Activated CD4-positive, alpha-beta T cell treated with anti-CD3 and anti-CD28 coated beads, Interleukin-2, amount 10 ng/mL, durations not matched to agents 7 days and 5 days (primary cell): ENCODE measurements at regions not wholly inside any gene's neighbourhood (a gene's known extent, or its start where the extent isn't known, plus 50 kb on each side); places are given as distances from the start of the nearest gene placed in this dataset.

Experiments used
- CTCF ChIA-PET: fragments of 350-600 bp; sonication (Branson Sonifier 250); formaldehyde crosslinking; loops from one replicate; lab custom pipeline; 2021; ENCODE audit warnings: antibody characterized with exemption; lab: Charles Lee
- POLR2A ChIA-PET: fragments of 350-600 bp; sonication (Branson Sonifier 250); formaldehyde crosslinking; loops from one replicate; lab custom pipeline; 2021; ENCODE audit warnings: antibody characterized with exemption; lab: Charles Lee
- DNase-seq: peaks from one replicate; pipeline ENCODE4 v3.0.0-alpha.2; 2020
- H3K27ac Mint-ChIP-seq: one replicate; pipeline ENCODE4 v1.8.0; 2021; ENCODE audit warnings: mild to moderate bottlenecking, moderate library complexity, mixed read lengths
- H3K27me3 Mint-ChIP-seq: one replicate; pipeline ENCODE4 v1.8.0; 2021; ENCODE audit warnings: mixed read lengths
- H3K36me3 Mint-ChIP-seq: one replicate; pipeline ENCODE4 v1.8.0; 2021; ENCODE audit warnings: low read depth, mixed read lengths
- H3K4me1 Mint-ChIP-seq: one replicate; pipeline ENCODE4 v1.8.0; 2021; ENCODE audit warnings: mixed read lengths
- H3K4me3 Mint-ChIP-seq: one replicate; pipeline ENCODE4 v1.8.0; 2021; ENCODE audit warnings: mild to moderate bottlenecking, moderate library complexity, mixed read lengths
- H3K9me3 Mint-ChIP-seq: one replicate; pipeline ENCODE4 v1.8.0; 2021; ENCODE audit warnings: mixed read lengths

- CTCF ChIA-PET, result no interaction called here
- Mint-ChIP-seq H3K36me3 (no peaks in the 10 kb centered on the region), H3K4me1 (peaks cover 20% of the 10 kb centered on the region), H3K4me3 (no peak overlapping the region), H3K27me3 (no peaks in the 10 kb centered on the region), H3K9me3 (peaks cover 10% of the 10 kb centered on the region), H3K27ac (no peak overlapping the region)
- no peak for DNase-seq
- POLR2A ChIA-PET, result no interaction called here
Observed at GRCh38 chr2:12592296-12592695, 124.4 kb upstream of the TRIB2 start.

- no peak overlapping the region for H3K27ac Mint-ChIP-seq
- H3K36me3 Mint-ChIP-seq, result peaks cover 2% of the 10 kb centered on the region
- H3K9me3 Mint-ChIP-seq, result peaks cover 6% of the 10 kb centered on the region
- POLR2A ChIA-PET, result no interaction called here
- H3K4me3 Mint-ChIP-seq, result no peak overlapping the region
- H3K4me1 Mint-ChIP-seq, result peaks cover 3% of the 10 kb centered on the region
- H3K27me3 Mint-ChIP-seq, result no peaks in the 10 kb centered on the region
- CTCF ChIA-PET, result no interaction called here
- DNase-seq, result no peak
Observed at GRCh38 chr2:12594590-12594989, 122.1 kb upstream of the TRIB2 start.

GRCh38 chr2:12596771-12597170 lies 120.0 kb upstream of the TRIB2 start:
- CTCF ChIA-PET, result no interaction called here
- POLR2A ChIA-PET, result no interaction called here
- Mint-ChIP-seq H3K4me3 (no peak overlapping the region), H3K9me3 (peaks cover 4% of the 10 kb centered on the region), H3K27me3 (peaks cover 10% of the 10 kb centered on the region), H3K27ac (no peak overlapping the region), H3K36me3 (peaks cover 7% of the 10 kb centered on the region), H3K4me1 (peaks cover 3% of the 10 kb centered on the region)
- no peak for DNase-seq

GRCh38 chr2:12597610-12598009 lies 119.1 kb upstream of the TRIB2 start:
- H3K27me3 Mint-ChIP-seq, result peaks cover 10% of the 10 kb centered on the region
- no peaks in the 10 kb centered on the region for H3K9me3 Mint-ChIP-seq
- peaks cover 7% of the 10 kb centered on the region for H3K36me3 Mint-ChIP-seq
- CTCF ChIA-PET, result no interaction called here
- no peak overlapping the region for H3K27ac Mint-ChIP-seq
- H3K4me3 Mint-ChIP-seq, result no peak overlapping the region
- POLR2A ChIA-PET, result no interaction called here
- H3K4me1 Mint-ChIP-seq, result peaks cover 3% of the 10 kb centered on the region
- no peak for DNase-seq

GRCh38 chr2:12602661-12603060 lies 114.1 kb upstream of the TRIB2 start:
- H3K36me3 Mint-ChIP-seq, result peaks cover 7% of the 10 kb centered on the region
- CTCF ChIA-PET, result no interaction called here
- peaks cover 10% of the 10 kb centered on the region for H3K27me3 Mint-ChIP-seq
- H3K4me1 Mint-ChIP-seq, result peaks cover 8% of the 10 kb centered on the region
- no peak overlapping the region for H3K4me3 Mint-ChIP-seq
- DNase-seq, result no peak
- peaks cover 4% of the 10 kb centered on the region for H3K9me3 Mint-ChIP-seq
- no peak overlapping the region for H3K27ac Mint-ChIP-seq
- POLR2A ChIA-PET, result no interaction called here

DNA sequence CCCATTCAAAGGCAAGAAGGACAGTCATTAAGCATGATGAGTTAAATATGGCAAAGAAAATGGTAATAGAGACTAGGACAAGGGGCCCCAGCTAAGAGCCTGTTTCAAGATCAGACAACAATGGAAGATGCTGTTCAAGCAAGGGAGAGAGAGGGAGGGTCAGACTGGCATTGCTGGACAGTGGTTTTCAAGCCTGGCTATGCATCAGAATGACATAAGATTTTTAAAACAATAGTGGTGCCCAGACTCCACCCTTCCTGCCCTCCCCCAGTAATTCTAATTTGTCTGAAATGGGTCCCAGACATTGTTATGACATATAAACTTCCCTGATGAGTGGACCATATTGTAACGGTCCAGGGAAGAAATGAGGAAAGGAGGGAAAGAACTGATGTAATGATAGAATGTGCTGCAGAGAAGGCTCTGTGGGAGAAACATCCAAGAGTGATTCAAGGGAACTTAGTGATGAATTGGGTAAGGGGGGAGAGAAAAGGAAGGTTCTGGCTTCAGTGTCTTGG lies 112.9 kb upstream of the TRIB2 start:
- ChIA-PET CTCF (no interaction called here), POLR2A (no interaction called here)
- Mint-ChIP-seq H3K4me3 (no peak overlapping the region), H3K9me3 (peaks cover 6% of the 10 kb centered on the region), H3K27me3 (peaks cover 10% of the 10 kb centered on the region), H3K27ac (peak overlapping the region; percentile 43), H3K36me3 (peaks cover 5% of the 10 kb centered on the region), H3K4me1 (peaks cover 8% of the 10 kb centered on the region)
- DNase-seq, result no peak

- Mint-ChIP-seq H3K36me3 (peaks cover 5% of the 10 kb centered on the region), H3K27ac (no peak overlapping the region), H3K27me3 (peaks cover 10% of the 10 kb centered on the region), H3K4me1 (peaks cover 8% of the 10 kb centered on the region), H3K9me3 (peaks cover 6% of the 10 kb centered on the region), H3K4me3 (no peak overlapping the region)
- POLR2A ChIA-PET, result no interaction called here
- DNase-seq, result no peak
- CTCF ChIA-PET, result no interaction called here
Observed at GRCh38 chr2:12604341-12604740, 112.4 kb upstream of the TRIB2 start.

DNA sequence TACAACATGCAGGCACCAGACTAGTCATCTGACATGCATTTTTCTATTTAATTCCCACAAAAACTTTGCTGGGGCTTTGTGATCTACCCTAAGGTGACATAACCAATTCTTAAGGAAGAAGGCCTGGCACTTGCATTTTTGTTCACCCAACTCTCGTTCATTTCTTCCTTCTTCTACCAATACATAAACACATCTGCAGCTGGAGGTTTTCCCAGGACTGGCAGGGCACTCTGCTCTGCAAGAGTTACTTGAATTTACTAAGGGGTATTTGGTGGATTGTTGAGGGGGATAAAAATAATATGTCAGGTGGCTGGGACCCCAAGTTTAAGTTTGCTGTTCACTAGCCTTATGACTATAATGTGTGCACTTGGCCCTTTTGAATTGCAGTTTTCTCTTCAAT lies 111.4 kb upstream of the TRIB2 start:
- peaks cover 6% of the 10 kb centered on the region for H3K9me3 Mint-ChIP-seq
- ChIA-PET CTCF (interaction anchor here (1.2 kb wide), 1 partner anchor 12 kb away, joined by 3 read pairs; no protein-coding TSS in a partner anchor), POLR2A (no interaction called here)
- H3K4me3 Mint-ChIP-seq, result no peak overlapping the region
- H3K4me1 Mint-ChIP-seq, result peaks cover 8% of the 10 kb centered on the region
- no peak for DNase-seq
- H3K27ac Mint-ChIP-seq, result no peak overlapping the region
- H3K36me3 Mint-ChIP-seq, result no peaks in the 10 kb centered on the region
- H3K27me3 Mint-ChIP-seq, result peaks cover 9% of the 10 kb centered on the region

GRCh38 chr2:12605936-12606335 lies 110.8 kb upstream of the TRIB2 start:
- Mint-ChIP-seq H3K27ac (no peak overlapping the region), H3K4me1 (peaks cover 8% of the 10 kb centered on the region)
- POLR2A ChIA-PET, result no interaction called here

DNA sequence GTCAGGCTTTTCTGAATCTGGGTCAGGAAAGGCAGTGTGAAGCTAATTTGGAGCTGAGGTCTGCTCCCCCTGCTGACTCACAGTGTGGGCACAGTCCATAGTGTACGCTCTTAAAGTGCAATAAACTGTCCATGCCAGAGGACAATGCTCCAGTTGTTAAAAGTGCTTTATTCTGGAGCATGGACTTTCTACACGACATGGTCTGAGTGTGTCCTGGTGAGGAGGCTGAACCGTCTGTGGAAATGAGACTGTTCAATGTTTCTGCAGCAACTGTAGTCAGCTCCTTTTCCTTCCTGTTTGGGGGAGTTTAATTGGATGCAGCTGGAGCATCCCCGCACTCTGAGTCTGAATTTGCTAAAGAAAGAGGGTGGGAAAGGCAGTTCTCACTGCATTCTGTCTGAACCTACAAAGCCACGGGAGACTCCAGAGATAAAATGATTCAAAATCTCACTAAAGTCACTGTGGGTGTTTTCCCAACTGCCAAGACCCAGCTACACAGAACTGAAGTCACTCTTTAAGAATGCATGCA lies 110.2 kb upstream of the TRIB2 start:
- peaks cover 8% of the 10 kb centered on the region for H3K4me1 Mint-ChIP-seq
- H3K27ac Mint-ChIP-seq, result no peak overlapping the region
- H3K36me3 Mint-ChIP-seq, result no peaks in the 10 kb centered on the region
- ChIA-PET CTCF (no interaction called here), POLR2A (no interaction called here)
- DNase-seq, result no peak
- H3K27me3 Mint-ChIP-seq, result peaks cover 8% of the 10 kb centered on the region
- H3K4me3 Mint-ChIP-seq, result no peak overlapping the region
- peaks cover 6% of the 10 kb centered on the region for H3K9me3 Mint-ChIP-seq

More at GRCh38 chr2:12605936-12606335, 110.8 kb upstream of the TRIB2 start:
- DNase-seq, result no peak
- Mint-ChIP-seq H3K9me3 (peaks cover 6% of the 10 kb centered on the region), H3K27me3 (peaks cover 11% of the 10 kb centered on the region), H3K4me3 (no peak overlapping the region), H3K36me3 (no peaks in the 10 kb centered on the region)
- CTCF ChIA-PET, result interaction anchor here (1.2 kb wide), 1 partner anchor 11 kb away, joined by 3 read pairs; no protein-coding TSS in a partner anchor

DNA sequence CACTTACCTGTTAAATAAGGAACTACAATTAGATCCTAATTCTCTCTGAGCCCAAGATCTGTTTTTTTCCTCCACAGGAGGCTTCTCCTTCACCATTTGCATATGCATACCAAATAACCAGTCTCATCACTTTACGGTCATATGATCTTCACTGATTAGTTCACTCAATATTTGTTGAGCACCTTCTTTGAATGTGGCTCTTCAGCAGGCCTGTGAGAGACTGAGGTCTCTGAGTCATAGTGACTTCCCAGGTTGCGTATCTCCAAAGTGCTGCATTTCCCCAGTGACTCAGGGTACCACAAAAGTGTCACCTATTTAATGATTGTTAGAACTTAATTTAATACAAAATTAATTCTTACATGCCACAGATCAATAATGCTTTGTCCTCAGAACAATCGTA lies 108.8 kb upstream of the TRIB2 start:
- DNase-seq, result no peak

GRCh38 chr2:12610314-12610713 lies 106.4 kb upstream of the TRIB2 start:
- Mint-ChIP-seq H3K9me3 (peaks cover 6% of the 10 kb centered on the region), H3K27ac (no peak overlapping the region), H3K27me3 (peaks cover 8% of the 10 kb centered on the region), H3K4me3 (no peak overlapping the region), H3K36me3 (peaks cover 2% of the 10 kb centered on the region), H3K4me1 (peaks cover 10% of the 10 kb centered on the region)
- no peak for DNase-seq
- ChIA-PET POLR2A (no interaction called here), CTCF (no interaction called here)

More for the DNA sequence above, 108.8 kb upstream of the TRIB2 start:
- Mint-ChIP-seq H3K36me3 (no peaks in the 10 kb centered on the region), H3K9me3 (peaks cover 6% of the 10 kb centered on the region), H3K27me3 (peaks cover 8% of the 10 kb centered on the region), H3K27ac (no peak overlapping the region), H3K4me1 (peaks cover 8% of the 10 kb centered on the region), H3K4me3 (no peak overlapping the region)
- CTCF ChIA-PET, result no interaction called here
- POLR2A ChIA-PET, result no interaction called here

GRCh38 chr2:12612168-12612567 lies 104.6 kb upstream of the TRIB2 start:
- ChIA-PET POLR2A (no interaction called here), CTCF (interaction anchor here (1.0 kb wide), 1 partner anchor 104 kb away, joined by 4 read pairs; the partner anchor contains the start of gene TRIB2)
- H3K4me1 Mint-ChIP-seq, result peaks cover 6% of the 10 kb centered on the region
- no peak for DNase-seq
- peaks cover 6% of the 10 kb centered on the region for H3K9me3 Mint-ChIP-seq
- peaks cover 8% of the 10 kb centered on the region for H3K27me3 Mint-ChIP-seq
- no peak overlapping the region for H3K27ac Mint-ChIP-seq
- no peak overlapping the region for H3K4me3 Mint-ChIP-seq
- H3K36me3 Mint-ChIP-seq, result peaks cover 2% of the 10 kb centered on the region

DNA sequence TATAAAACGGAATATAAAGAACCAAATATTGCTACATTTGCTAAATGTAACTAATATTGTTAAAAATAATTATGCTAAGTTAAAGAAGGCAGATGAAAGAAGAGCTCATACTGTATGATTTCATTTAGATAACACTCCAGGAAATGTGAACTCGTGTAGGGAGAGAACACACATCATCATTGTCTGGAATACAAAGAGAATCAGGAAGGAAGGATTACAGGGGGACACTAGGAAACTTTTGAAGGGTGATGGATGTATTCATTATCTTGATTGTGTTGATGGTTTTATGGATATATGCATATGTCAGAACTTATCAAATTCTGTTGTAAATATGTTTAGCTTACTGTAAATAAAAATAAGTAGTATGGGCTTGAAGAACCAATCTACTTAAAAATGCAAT lies 104.1 kb upstream of the TRIB2 start:
- DNase-seq, result no peak
- H3K36me3 Mint-ChIP-seq, result peaks cover 2% of the 10 kb centered on the region
- H3K4me3 Mint-ChIP-seq, result no peak overlapping the region
- POLR2A ChIA-PET, result no interaction called here
- H3K27me3 Mint-ChIP-seq, result peaks cover 8% of the 10 kb centered on the region
- H3K9me3 Mint-ChIP-seq, result peaks cover 4% of the 10 kb centered on the region
- H3K27ac Mint-ChIP-seq, result no peak overlapping the region
- CTCF ChIA-PET, result interaction anchor here (1.0 kb wide), 1 partner anchor 104 kb away, joined by 4 read pairs; the partner anchor contains the start of gene TRIB2
- H3K4me1 Mint-ChIP-seq, result peaks cover 6% of the 10 kb centered on the region
